ENCODE measurements at regions not wholly inside any gene's neighbourhood (a gene's known extent, or its start where the extent isn't known, plus 50 kb on each side); places are given as distances from the start of the nearest gene placed in this dataset.

- TF ChIP-seq ZFX (IDR thresholded peaks at IDR 0.05) (no peak), CTCF (conservative IDR thresholded peaks at IDR 0.05) (no peak)
- H3K27ac ChIP-seq, result no peak overlapping the region
Observed at GRCh38 chr10:57494486-57494885, 773.2 kb downstream of the IPMK start.

- no peak overlapping the region for H3K27ac ChIP-seq
- no peak for TF ChIP-seq ZFX (IDR thresholded peaks at IDR 0.05)
- TF ChIP-seq CTCF (conservative IDR thresholded peaks at IDR 0.05), result no peak
Observed at GRCh38 chr10:57482259-57482658, 785.4 kb downstream of the IPMK start.

- no peak overlapping the region; the same call in 1 of the 2 replicates for H3K27ac ChIP-seq
Observed at GRCh38 chr10:57472823-57473619, 794.7 kb downstream of the IPMK start.

GRCh38 chr10:57468894-57469432 is 798.7 kb downstream of the IPMK start:
- TF ChIP-seq CTCF (conservative IDR thresholded peaks at IDR 0.05), result no peak
- no peak for TF ChIP-seq ZFX (IDR thresholded peaks at IDR 0.05)
- H3K27ac ChIP-seq, result no peak overlapping the region

More at GRCh38 chr10:57472823-57473619, 794.7 kb downstream of the IPMK start:
- TF ChIP-seq ZFX (IDR thresholded peaks at IDR 0.05) (no peak), CTCF (conservative IDR thresholded peaks at IDR 0.05) (no peak)

- no peak for TF ChIP-seq CTCF (conservative IDR thresholded peaks at IDR 0.05)
- no peak for TF ChIP-seq ZFX (IDR thresholded peaks at IDR 0.05)
- H3K27ac ChIP-seq, result no peak overlapping the region
Observed at GRCh38 chr10:57465155-57465554, 802.5 kb downstream of the IPMK start.

GRCh38 chr10:57460540-57460939 is 807.2 kb downstream of the IPMK start:
- H3K27ac ChIP-seq, result no peak overlapping the region
- no peak for TF ChIP-seq ZFX (IDR thresholded peaks at IDR 0.05)
- TF ChIP-seq CTCF (conservative IDR thresholded peaks at IDR 0.05), result no peak

GRCh38 chr10:57457972-57458512 is 809.7 kb downstream of the IPMK start:
- TF ChIP-seq CTCF (conservative IDR thresholded peaks at IDR 0.05), result no peak
- no peak overlapping the region for H3K27ac ChIP-seq
